ENCODE measurements at regions not wholly inside any gene's neighbourhood (a gene's known extent, or its start where the extent isn't known, plus 50 kb on each side); places are given as distances from the start of the nearest gene placed in this dataset.

GRCh38 chr11:95554911-95555310 lies 234.7 kb downstream of the FAM76B start:
- H3K4me1 ChIP-seq (ENCODE audit: control insufficient read depth, extremely low read depth, insufficient read depth, low read length), result no peaks in the 10 kb centered on the region
- H3K9me3 ChIP-seq (replicated peaks; ENCODE audit: control insufficient read depth, insufficient read depth, low read length), result no peaks in the 10 kb centered on the region
- ChIA-PET CTCF (interaction anchor here (0.8 to 1.5 kb wide), 2 partner anchors 9 kb away, joined by 4 read pairs; no protein-coding TSS in a partner anchor), POLR2A (no interaction called here)
- no peaks in the 10 kb centered on the region for H3K9me1 ChIP-seq (replicated peaks; ENCODE audit: control insufficient read depth, extremely low read depth, insufficient read depth, low read length)
- H3K27me3 ChIP-seq (ENCODE audit: control insufficient read depth in 2 of 2, insufficient read depth in 2 of 2, low read length in 2 of 2), result peaks cover 0 to 2% of the 10 kb centered on the region in 2 experiments
- no peak overlapping the region for H3K27ac ChIP-seq (ENCODE audit: insufficient read depth, low read depth, low read length)
- no peaks in the 10 kb centered on the region for H3K36me3 ChIP-seq (ENCODE audit: control insufficient read depth in 2 of 2, extremely low read depth in 1 of 2, insufficient read depth in 2 of 2, low read length in 2 of 2)
- no peak overlapping the region for H3K4me2 ChIP-seq (ENCODE audit: insufficient read depth, low read length)
- TF ChIP-seq MAX (IDR thresholded peaks at IDR 0.05; ENCODE audit: insufficient read depth, insufficient read length) (no peak), JUN (IDR thresholded peaks at IDR 0.05; ENCODE audit: borderline replicate concordance, insufficient read depth, insufficient read length, low read depth) (no peak), EZH2 (IDR thresholded peaks at IDR 0.05; ENCODE audit: borderline replicate concordance, low read depth, low read length, severe bottlenecking) (no peak)
- DNase-seq (ENCODE audit: low read depth, low spot score) (no peak), FAIRE-seq (no peak)
- intact Hi-C loops (cut with micrococcal nuclease) (no loop called here), dilution Hi-C loops (cut with MboI; ENCODE audit: extremely low pct_ligation_motif_present, low sequenced_read_pairs) (no loop called here)
- BruUV-seq (replicated peaks), result no TSS peak
- no peaks in the 10 kb centered on the region for H4K20me1 ChIP-seq (replicated peaks; ENCODE audit: control insufficient read depth, extremely low read depth, insufficient read depth, low read length)
- no peak overlapping the region for H3K9ac ChIP-seq (replicated peaks; ENCODE audit: extremely low read depth, insufficient read depth, low read length)
- H3K79me2 ChIP-seq (ENCODE audit: control insufficient read depth, insufficient read depth, low read length), result no peaks in the 10 kb centered on the region
- H2AFZ ChIP-seq (ENCODE audit: low read depth, low read length), result no peak overlapping the region
- no peak overlapping the region for H3K4me3 ChIP-seq (replicated peaks in 1 of 3; ENCODE audit: insufficient read depth in 1 of 3, low read depth in 1 of 3, low read length in 3 of 3)

- CTCF ChIA-PET, result no interaction called here
- Histone ChIP-seq H2AFZ (ENCODE audit: low read depth, low read length) (no peak overlapping the region), H3K4me3 (replicated peaks in 1 of 3; ENCODE audit: insufficient read depth in 1 of 3, low read depth in 1 of 3, low read length in 3 of 3) (no peak overlapping the region), H3K79me2 (ENCODE audit: control insufficient read depth, insufficient read depth, low read length) (no peaks in the 10 kb centered on the region), H3K4me2 (ENCODE audit: insufficient read depth, low read length) (no peak overlapping the region), H3K4me1 (ENCODE audit: control insufficient read depth, extremely low read depth, insufficient read depth, low read length) (no peaks in the 10 kb centered on the region), H3K9me3 (replicated peaks; ENCODE audit: control insufficient read depth, insufficient read depth, low read length) (no peaks in the 10 kb centered on the region), H3K27ac (ENCODE audit: insufficient read depth, low read depth, low read length) (no peak overlapping the region), H3K9ac (replicated peaks; ENCODE audit: extremely low read depth, insufficient read depth, low read length) (no peak overlapping the region), H4K20me1 (replicated peaks; ENCODE audit: control insufficient read depth, extremely low read depth, insufficient read depth, low read length) (no peaks in the 10 kb centered on the region), H3K36me3 (ENCODE audit: control insufficient read depth in 2 of 2, extremely low read depth in 1 of 2, insufficient read depth in 2 of 2, low read length in 2 of 2) (no peaks in the 10 kb centered on the region), H3K9me1 (replicated peaks; ENCODE audit: control insufficient read depth, extremely low read depth, insufficient read depth, low read length) (no peaks in the 10 kb centered on the region), H3K27me3 (ENCODE audit: control insufficient read depth in 2 of 2, insufficient read depth in 2 of 2, low read length in 2 of 2) (no peaks in the 10 kb centered on the region)
- POLR2A ChIA-PET, result no interaction called here
- BruUV-seq (replicated peaks), result no TSS peak
- FAIRE-seq, result no peak
- intact Hi-C loops (cut with micrococcal nuclease), result no loop called here
- DNase-seq (ENCODE audit: low read depth, low spot score), result no peak
- TF ChIP-seq GATA2 (IDR thresholded peaks at IDR 0.05; ENCODE audit: insufficient read depth, insufficient read length, low read depth, low read length) (no peak), CTCF (IDR thresholded peaks at IDR 0.05; ENCODE audit: extremely low read depth in 1 of 2, insufficient read depth in 1 of 2, low read depth in 1 of 2, low read length in 2 of 2) (no peak), MYC (IDR thresholded peaks at IDR 0.05; ENCODE audit: low read depth, low read length) (no peak), MAX (IDR thresholded peaks at IDR 0.05; ENCODE audit: insufficient read depth, insufficient read length) (no peak), EZH2 (IDR thresholded peaks at IDR 0.05; ENCODE audit: borderline replicate concordance, low read depth, low read length, severe bottlenecking) (no peak), JUN (IDR thresholded peaks at IDR 0.05; ENCODE audit: borderline replicate concordance, insufficient read depth, insufficient read length, low read depth) (no peak), POLR2A (IDR thresholded peaks at IDR 0.05; ENCODE audit: low read depth, low read length) (no peak), POLR2AphosphoS5 (IDR thresholded peaks at IDR 0.05; ENCODE audit: insufficient read depth, low read depth, low read length) (no peak), FOS (IDR thresholded peaks at IDR 0.05; ENCODE audit: borderline replicate concordance, insufficient read depth, low read length) (no peak)
- dilution Hi-C loops (cut with MboI; ENCODE audit: extremely low pct_ligation_motif_present, low sequenced_read_pairs), result no loop called here
These were observed 240.3 kb downstream of the FAM76B start for GRCh38 chr11:95549301-95549700.

Measured in endothelial cell of umbilical vein (primary cell).